HUES6 (cell line): ENCODE measurements at regions not wholly inside any gene's neighbourhood (a gene's known extent, or its start where the extent isn't known, plus 50 kb on each side); places are given as distances from the start of the nearest gene placed in this dataset.

Experiments used
- H3K27ac ChIP-seq: 2 replicates; pipeline ENCODE4 v1.7.0; 2013; ENCODE audit warnings: low read depth, mild to moderate bottlenecking, low read length, inconsistent platforms
- H3K27me3 ChIP-seq: 2 replicates; pipeline ENCODE4 v1.6.1; 2013; ENCODE audit warnings: low read length; ENCODE audit not compliant: control insufficient read depth, insufficient read depth
- H3K36me3 ChIP-seq: 2 replicates; pipeline ENCODE4 v1.6.1; 2013; ENCODE audit warnings: low read length; ENCODE audit not compliant: control insufficient read depth, insufficient read depth
- H3K4me1 ChIP-seq: 2 replicates; pipeline ENCODE4 v1.6.1; 2013; ENCODE audit warnings: low read length; ENCODE audit not compliant: control insufficient read depth, insufficient read depth
- H3K4me3 ChIP-seq: 2 replicates; pipeline ENCODE4 v1.5.1; 2013; ENCODE audit warnings: low read depth, low read length
- H3K9ac ChIP-seq: one replicate; pipeline ENCODE4 v1.6.1; 2013; ENCODE audit warnings: mild to moderate bottlenecking, low read length
- H3K9me3 ChIP-seq: 2 replicates; pipeline ENCODE4 v1.6.1; 2013; ENCODE audit warnings: low read depth, low read length; ENCODE audit not compliant: control insufficient read depth, insufficient read depth

DNA sequence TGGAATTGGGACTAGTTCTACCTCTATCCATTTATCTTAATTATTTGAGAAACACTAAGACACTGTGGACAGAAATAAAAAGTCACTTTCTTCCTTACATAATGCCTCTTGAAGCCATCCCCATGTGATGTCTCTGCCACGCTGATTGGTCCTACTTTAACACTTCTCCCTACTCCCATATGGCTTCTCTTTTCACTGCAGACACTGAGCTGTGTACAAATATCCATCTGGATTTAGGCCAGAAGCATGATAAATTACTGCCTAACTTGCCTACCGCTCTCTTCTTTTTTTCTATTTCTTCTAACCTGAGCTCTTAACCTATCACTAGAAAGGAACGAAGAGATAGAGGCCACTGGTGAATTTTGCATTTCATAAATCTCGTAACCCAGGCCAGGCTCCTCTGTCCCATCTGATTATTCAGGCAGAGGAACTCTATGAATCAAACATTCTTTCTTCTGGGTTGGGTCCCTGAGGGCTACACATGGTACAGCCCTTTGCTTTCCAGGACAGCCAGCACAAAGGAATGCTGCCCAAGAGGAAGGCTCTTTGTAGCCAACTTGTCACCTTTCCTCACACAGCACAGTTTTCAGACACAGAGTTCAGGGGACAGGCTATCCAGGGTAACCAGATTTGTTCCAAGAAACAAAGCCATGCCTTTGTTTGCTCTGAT is 878.5 kb upstream of the LRRC4C start:
- Histone ChIP-seq H3K36me3 (no peaks in the 10 kb centered on the region), H3K27ac (no peak overlapping the region)

DNA sequence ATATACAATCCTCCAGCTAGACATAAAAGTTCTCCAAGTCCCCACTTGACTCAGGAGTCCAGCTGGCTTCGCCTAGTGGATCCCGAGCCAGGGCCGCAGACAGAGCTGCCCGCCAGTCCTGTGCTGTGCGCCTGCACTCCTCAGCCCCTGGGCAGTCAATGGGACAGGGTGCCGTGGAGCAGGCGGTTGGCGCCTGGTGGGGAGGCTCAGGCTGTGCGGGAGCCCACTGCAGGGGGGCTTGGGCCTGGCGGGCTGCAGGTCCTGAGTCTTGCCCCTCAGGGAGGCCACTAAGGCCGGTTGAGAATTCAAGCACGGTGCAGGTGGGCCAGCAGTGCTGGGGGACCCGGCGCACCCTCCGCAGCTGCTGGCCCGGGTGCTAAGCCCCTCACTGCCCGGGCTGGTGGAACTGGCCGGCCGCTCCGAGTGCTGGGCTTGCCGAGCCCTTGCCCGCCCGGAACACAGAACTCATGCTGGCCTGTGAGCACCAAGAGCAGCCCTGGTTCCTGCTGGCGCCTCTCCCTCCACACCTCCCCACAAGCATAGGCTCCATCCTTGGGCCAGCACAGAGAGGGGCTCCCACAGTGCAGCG is 884.8 kb upstream of the LRRC4C start:
- H3K27me3 ChIP-seq, result no peaks in the 10 kb centered on the region
- no peaks in the 10 kb centered on the region; the same call in 1 of the 2 replicates for H3K9me3 ChIP-seq
- H3K27ac ChIP-seq, result no peak overlapping the region
- no peak overlapping the region for H3K4me3 ChIP-seq
- H3K4me1 ChIP-seq, result no peaks in the 10 kb centered on the region
- no peaks in the 10 kb centered on the region for H3K36me3 ChIP-seq
- H3K9ac ChIP-seq, result no peak overlapping the region

More for the DNA sequence above, 878.5 kb upstream of the LRRC4C start:
- Histone ChIP-seq H3K27me3 (no peaks in the 10 kb centered on the region), H3K4me1 (no peaks in the 10 kb centered on the region), H3K9ac (no peak overlapping the region), H3K9me3 (peaks cover 18% of the 10 kb centered on the region), H3K4me3 (no peak overlapping the region)

- Histone ChIP-seq H3K27me3 (no peaks in the 10 kb centered on the region), H3K27ac (no peak overlapping the region), H3K9ac (no peak overlapping the region), H3K4me1 (no peaks in the 10 kb centered on the region), H3K9me3 (no peaks in the 10 kb centered on the region; the same call in 1 of the 2 replicates), H3K36me3 (no peaks in the 10 kb centered on the region), H3K4me3 (no peak overlapping the region)
Observed at GRCh38 chr11:42345933-42346332, 886.5 kb upstream of the LRRC4C start.

DNA sequence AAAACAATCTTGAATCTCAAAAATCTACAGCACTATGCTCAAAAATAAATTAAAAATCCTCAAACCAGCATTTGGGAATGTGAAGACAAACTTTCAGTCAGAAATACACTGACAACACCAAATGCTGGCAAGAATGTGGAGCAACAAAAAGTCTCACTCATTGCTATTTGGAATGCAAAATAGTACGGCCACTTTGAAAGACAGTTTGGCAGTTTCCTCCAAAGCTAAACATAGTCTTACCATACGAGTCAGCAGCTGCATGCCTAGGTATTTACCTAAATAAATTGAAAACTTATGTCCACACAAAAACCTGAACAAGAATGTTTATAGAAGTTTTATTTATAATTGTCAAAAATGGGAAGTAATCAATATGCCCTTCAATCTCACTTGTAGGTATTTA is 904.2 kb upstream of the LRRC4C start:
- Histone ChIP-seq H3K36me3 (no peaks in the 10 kb centered on the region), H3K9me3 (peaks cover 9% of the 10 kb centered on the region; the same call in 1 of the 2 replicates), H3K9ac (no peak overlapping the region), H3K4me1 (no peaks in the 10 kb centered on the region), H3K4me3 (no peak overlapping the region), H3K27ac (no peak overlapping the region), H3K27me3 (no peaks in the 10 kb centered on the region)

DNA sequence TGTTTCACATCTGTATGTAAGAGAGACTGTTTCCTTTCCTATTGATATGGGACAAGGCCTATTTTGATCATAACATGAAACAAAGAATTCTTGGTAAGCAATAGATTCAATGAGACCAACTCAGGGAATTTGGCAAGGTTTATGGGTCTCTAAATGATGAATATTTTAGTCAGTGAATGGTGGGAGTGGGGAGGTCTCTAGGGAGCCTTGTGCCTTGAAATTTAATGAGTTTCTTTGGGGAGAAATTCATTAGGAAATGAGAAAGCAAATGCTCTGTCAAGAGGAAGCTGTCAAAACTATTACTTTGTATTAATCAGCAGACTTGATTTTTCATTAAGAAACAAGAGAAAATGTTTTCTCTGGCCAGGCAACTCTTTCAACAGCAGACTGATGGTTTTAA is 921.7 kb upstream of the API5 start:
- Histone ChIP-seq H3K27me3 (no peaks in the 10 kb centered on the region), H3K4me1 (no peaks in the 10 kb centered on the region), H3K27ac (no peak overlapping the region), H3K9me3 (no peaks in the 10 kb centered on the region), H3K4me3 (no peak overlapping the region), H3K36me3 (no peaks in the 10 kb centered on the region), H3K9ac (no peak overlapping the region)

DNA sequence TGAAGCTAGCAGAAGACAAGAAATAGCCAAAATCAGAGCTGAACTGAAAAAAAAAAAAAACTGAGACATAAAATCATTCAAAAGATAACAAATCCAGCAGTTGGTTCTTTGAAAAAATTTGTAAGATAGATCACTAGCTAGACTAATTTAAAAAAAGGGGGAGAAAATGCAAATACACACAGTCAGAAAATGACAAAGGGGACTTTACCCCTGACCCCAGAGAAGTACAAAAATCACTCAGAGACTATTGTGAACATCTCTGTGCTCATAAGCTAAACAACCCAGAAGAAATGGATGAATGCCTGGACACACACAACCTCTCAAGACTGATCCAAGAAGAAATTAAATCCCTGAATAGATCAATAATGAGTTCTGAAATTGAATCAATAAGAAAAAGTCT is 914.3 kb upstream of the API5 start:
- H3K9me3 ChIP-seq, result peaks cover 5% of the 10 kb centered on the region; the same call in 1 of the 2 replicates
- no peaks in the 10 kb centered on the region for H3K4me1 ChIP-seq
- no peak overlapping the region for H3K4me3 ChIP-seq

GRCh38 chr11:42407341-42407740 is 904.5 kb upstream of the API5 start:
- Histone ChIP-seq H3K4me3 (no peak overlapping the region), H3K4me1 (no peaks in the 10 kb centered on the region; the same call in 1 of the 2 replicates), H3K9ac (no peak overlapping the region), H3K27me3 (no peaks in the 10 kb centered on the region), H3K36me3 (no peaks in the 10 kb centered on the region), H3K9me3 (no peaks in the 10 kb centered on the region), H3K27ac (no peak overlapping the region)

More for the DNA sequence above, 914.3 kb upstream of the API5 start:
- H3K27me3 ChIP-seq, result no peaks in the 10 kb centered on the region
- H3K27ac ChIP-seq, result no peak overlapping the region
- no peaks in the 10 kb centered on the region for H3K36me3 ChIP-seq
- H3K9ac ChIP-seq, result no peak overlapping the region

DNA sequence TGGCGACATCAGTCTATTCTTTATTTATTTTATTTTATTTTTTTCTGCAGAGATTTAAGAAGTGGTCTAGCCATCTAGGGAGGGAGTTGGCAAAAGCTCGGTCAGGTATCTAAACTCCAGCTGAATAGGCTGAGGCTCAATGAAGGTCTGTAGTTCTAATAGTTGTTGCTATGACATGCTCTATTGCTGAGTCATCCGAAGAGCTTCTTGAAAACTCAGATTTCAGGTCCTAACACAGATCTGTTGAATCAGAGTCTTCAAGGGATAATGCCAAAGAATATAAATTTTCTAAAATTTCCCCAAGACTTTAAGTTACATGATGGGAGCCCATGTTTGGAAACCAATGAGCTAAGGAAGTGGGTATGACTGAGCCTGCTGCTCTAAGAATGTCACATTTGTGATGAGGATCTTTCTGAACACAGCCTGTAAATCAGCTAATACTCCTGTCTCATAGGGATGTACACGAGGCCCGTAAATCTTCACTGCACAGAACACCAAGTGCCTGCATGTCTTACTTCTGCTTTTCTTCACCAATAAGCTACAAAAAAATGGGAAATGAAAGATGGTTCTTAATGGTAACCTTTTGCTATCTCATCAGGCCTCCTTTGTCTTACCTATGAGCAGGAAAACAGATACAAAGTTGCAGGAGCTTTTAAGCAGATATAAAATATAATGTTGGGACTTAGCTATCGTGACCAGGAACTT is 901.4 kb upstream of the API5 start:
- H3K27me3 ChIP-seq, result no peaks in the 10 kb centered on the region
- no peak overlapping the region for H3K4me3 ChIP-seq
- no peak overlapping the region for H3K27ac ChIP-seq
- H3K36me3 ChIP-seq, result no peaks in the 10 kb centered on the region
- H3K9me3 ChIP-seq, result no peaks in the 10 kb centered on the region
- no peak overlapping the region for H3K9ac ChIP-seq
- H3K4me1 ChIP-seq, result no peaks in the 10 kb centered on the region; the same call in 1 of the 2 replicates

- Histone ChIP-seq H3K9ac (no peak overlapping the region), H3K36me3 (no peaks in the 10 kb centered on the region), H3K27me3 (no peaks in the 10 kb centered on the region), H3K27ac (no peak overlapping the region), H3K9me3 (no peaks in the 10 kb centered on the region), H3K4me1 (no peaks in the 10 kb centered on the region), H3K4me3 (no peak overlapping the region)
Observed at GRCh38 chr11:42412590-42412989, 899.2 kb upstream of the API5 start.

- Histone ChIP-seq H3K4me3 (no peak overlapping the region), H3K27me3 (no peaks in the 10 kb centered on the region), H3K4me1 (no peaks in the 10 kb centered on the region)
Observed at GRCh38 chr11:42417691-42418090, 894.1 kb upstream of the API5 start.

GRCh38 chr11:42422090-42422489 is 889.7 kb upstream of the API5 start:
- no peaks in the 10 kb centered on the region for H3K9me3 ChIP-seq
- no peaks in the 10 kb centered on the region for H3K4me1 ChIP-seq
- H3K4me3 ChIP-seq, result no peak overlapping the region
- H3K27me3 ChIP-seq, result no peaks in the 10 kb centered on the region
- H3K9ac ChIP-seq, result no peak overlapping the region
- no peak overlapping the region for H3K27ac ChIP-seq
- H3K36me3 ChIP-seq, result no peaks in the 10 kb centered on the region

More at GRCh38 chr11:42417691-42418090, 894.1 kb upstream of the API5 start:
- no peaks in the 10 kb centered on the region for H3K9me3 ChIP-seq
- H3K9ac ChIP-seq, result no peak overlapping the region
- no peaks in the 10 kb centered on the region for H3K36me3 ChIP-seq
- H3K27ac ChIP-seq, result no peak overlapping the region
